Calu3 (cell line): ENCODE measurements at regions not wholly inside any gene's neighbourhood (a gene's known extent, or its start where the extent isn't known, plus 50 kb on each side); places are given as distances from the start of the nearest gene placed in this dataset.

Source experiments
- BruUV-seq: library from RNA; stranded (reverse); fragments of 400-500 nt; replicated peaks from 2 replicates; lab custom pipeline; 2021; lab: Mats Ljungman, UMichigan
- CTCF ChIA-PET: fragments of 300-600 bp; sonication (Branson Sonifier 250); formaldehyde crosslinking; loops from one replicate; lab custom pipeline; 2022; ENCODE audit warnings: antibody characterized with exemption; lab: Charles Lee
- DNase-seq: peaks from one replicate; pipeline ENCODE4 v3.0.0; 2022
- H3K27ac Mint-ChIP-seq: one replicate; pipeline ENCODE4 v1.8.0; 2022; ENCODE audit warnings: mixed read lengths; ENCODE audit not compliant: unreplicated experiment
- H3K27me3 Mint-ChIP-seq: one replicate; pipeline ENCODE4 v1.8.0; 2022; ENCODE audit warnings: mixed read lengths; ENCODE audit not compliant: unreplicated experiment
- H3K36me3 Mint-ChIP-seq: one replicate; pipeline ENCODE4 v1.8.0; 2022; ENCODE audit warnings: mild to moderate bottlenecking, moderate library complexity, mixed read lengths; ENCODE audit not compliant: insufficient read depth, unreplicated experiment
- H3K4me1 Mint-ChIP-seq: one replicate; pipeline ENCODE4 v1.8.0; 2022; ENCODE audit warnings: mild to moderate bottlenecking, low read depth, mixed read lengths; ENCODE audit not compliant: unreplicated experiment
- H3K4me3 Mint-ChIP-seq: one replicate; pipeline ENCODE4 v1.8.0; 2022; ENCODE audit warnings: mild to moderate bottlenecking, low read depth, moderate library complexity, mixed read lengths; ENCODE audit not compliant: unreplicated experiment
- H3K9me3 Mint-ChIP-seq: one replicate; pipeline ENCODE4 v1.8.0; 2022; ENCODE audit warnings: low read depth, mixed read lengths; ENCODE audit not compliant: unreplicated experiment
- intact Hi-C: fragments of 100-400 bp; cut with micrococcal nuclease; formaldehyde crosslinking; loops from one replicate; pipeline ENCODE4 v1.10.0; 2022; ENCODE audit not compliant: unreplicated experiment
- TF ChIP-seq, protein P1 (sequence below): fragments of 200-600 bp; IDR thresholded peaks from one replicate; pipeline ENCODE4 v1.8.0; 2022; ENCODE audit warnings: antibody characterized with exemption; ENCODE audit not compliant: unreplicated experiment

DNA sequence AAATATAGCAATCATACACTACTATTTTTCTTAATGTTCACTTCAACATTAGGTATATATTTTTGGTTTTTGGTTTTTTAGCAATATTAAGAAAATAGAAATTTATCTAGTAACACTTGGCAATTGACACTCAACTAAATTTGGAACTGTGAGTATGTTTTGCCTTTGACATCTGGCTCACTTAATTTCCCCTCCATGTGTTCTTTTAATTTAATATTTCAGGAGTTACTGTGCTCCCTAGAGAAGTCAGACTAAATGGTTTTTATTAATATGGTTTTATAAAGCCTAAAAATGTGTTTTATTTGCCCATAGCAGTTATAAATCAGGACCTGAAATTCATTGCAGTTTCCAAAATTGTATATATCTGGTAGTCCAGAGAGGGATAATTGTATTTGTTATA, 175.3 kb upstream of the AVPR1A start:
- no peak overlapping the region for H3K4me3 Mint-ChIP-seq
- H3K27ac Mint-ChIP-seq: no peak overlapping the region
- no TSS peak for BruUV-seq
- CTCF ChIA-PET: no interaction called here
- DNase-seq: no peak
- no peaks in the 10 kb centered on the region for H3K27me3 Mint-ChIP-seq
- TF ChIP-seq, protein P1, sequence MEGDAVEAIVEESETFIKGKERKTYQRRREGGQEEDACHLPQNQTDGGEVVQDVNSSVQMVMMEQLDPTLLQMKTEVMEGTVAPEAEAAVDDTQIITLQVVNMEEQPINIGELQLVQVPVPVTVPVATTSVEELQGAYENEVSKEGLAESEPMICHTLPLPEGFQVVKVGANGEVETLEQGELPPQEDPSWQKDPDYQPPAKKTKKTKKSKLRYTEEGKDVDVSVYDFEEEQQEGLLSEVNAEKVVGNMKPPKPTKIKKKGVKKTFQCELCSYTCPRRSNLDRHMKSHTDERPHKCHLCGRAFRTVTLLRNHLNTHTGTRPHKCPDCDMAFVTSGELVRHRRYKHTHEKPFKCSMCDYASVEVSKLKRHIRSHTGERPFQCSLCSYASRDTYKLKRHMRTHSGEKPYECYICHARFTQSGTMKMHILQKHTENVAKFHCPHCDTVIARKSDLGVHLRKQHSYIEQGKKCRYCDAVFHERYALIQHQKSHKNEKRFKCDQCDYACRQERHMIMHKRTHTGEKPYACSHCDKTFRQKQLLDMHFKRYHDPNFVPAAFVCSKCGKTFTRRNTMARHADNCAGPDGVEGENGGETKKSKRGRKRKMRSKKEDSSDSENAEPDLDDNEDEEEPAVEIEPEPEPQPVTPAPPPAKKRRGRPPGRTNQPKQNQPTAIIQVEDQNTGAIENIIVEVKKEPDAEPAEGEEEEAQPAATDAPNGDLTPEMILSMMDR: no peak
- no peaks in the 10 kb centered on the region for H3K36me3 Mint-ChIP-seq
- intact Hi-C loops: no loop called here
- H3K9me3 Mint-ChIP-seq: no peaks in the 10 kb centered on the region
- no peaks in the 10 kb centered on the region for H3K4me1 Mint-ChIP-seq

GRCh38 chr12:63325757-63326156, 174.8 kb upstream of the AVPR1A start:
- no peak for DNase-seq
- intact Hi-C loops: no loop called here
- CTCF ChIA-PET: no interaction called here
- Mint-ChIP-seq H3K27ac (no peak overlapping the region), H3K9me3 (no peaks in the 10 kb centered on the region), H3K36me3 (no peaks in the 10 kb centered on the region), H3K4me3 (no peak overlapping the region), H3K4me1 (peaks cover under 1% of the 10 kb centered on the region), H3K27me3 (no peaks in the 10 kb centered on the region)
- TF ChIP-seq, protein P1: no peak
- BruUV-seq: no TSS peak

DNA sequence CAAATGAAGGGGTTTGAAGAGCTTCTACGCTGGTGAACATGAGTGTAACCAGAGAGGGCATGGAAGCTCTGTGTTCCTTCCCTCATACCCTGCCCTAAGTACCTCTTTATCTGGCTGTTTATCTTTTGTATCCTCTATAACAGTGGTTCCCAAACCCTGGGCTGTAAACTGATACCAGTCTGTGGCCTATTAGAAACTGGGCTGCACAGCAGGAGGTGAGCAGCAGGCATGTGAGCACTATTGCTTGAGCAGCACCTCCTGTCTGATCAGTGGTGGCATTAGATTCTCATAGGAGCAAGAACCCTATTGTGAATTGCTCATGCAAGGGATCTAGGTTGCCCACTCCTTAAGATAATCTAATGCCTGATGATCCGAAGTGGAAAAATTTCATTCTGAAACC, 172.9 kb upstream of the AVPR1A start:
- Mint-ChIP-seq H3K9me3 (no peaks in the 10 kb centered on the region), H3K4me3 (no peak overlapping the region), H3K4me1 (peaks cover 19% of the 10 kb centered on the region)

DNA sequence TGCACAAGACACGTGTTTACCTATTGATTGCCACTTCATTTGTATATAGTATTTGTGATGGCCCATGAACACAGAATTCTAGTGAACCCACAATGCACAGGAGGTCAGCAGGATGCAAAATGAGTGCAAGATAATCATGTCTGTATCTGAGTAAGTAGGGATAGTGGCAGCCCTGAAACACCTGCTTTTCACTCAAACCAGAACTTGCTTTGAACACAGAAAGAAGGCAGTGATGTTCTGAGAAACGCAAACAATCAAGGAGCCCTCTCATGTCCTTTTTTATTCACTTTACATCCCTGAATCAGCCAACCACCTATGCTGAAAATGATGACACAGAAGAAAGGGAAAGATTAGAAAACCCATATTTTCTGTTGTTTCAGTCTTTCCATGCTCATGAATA, 170.4 kb upstream of the AVPR1A start:
- no peak overlapping the region for H3K27ac Mint-ChIP-seq
- CTCF ChIA-PET: no interaction called here
- H3K9me3 Mint-ChIP-seq: no peaks in the 10 kb centered on the region
- no TSS peak for BruUV-seq
- no peak for DNase-seq
- intact Hi-C loops: no loop called here
- H3K4me3 Mint-ChIP-seq: no peak overlapping the region
- H3K4me1 Mint-ChIP-seq: peaks cover 26% of the 10 kb centered on the region
- no peaks in the 10 kb centered on the region for H3K27me3 Mint-ChIP-seq
- H3K36me3 Mint-ChIP-seq: no peaks in the 10 kb centered on the region
- TF ChIP-seq, protein P1: no peak

More for the DNA sequence above, 172.9 kb upstream of the AVPR1A start:
- Mint-ChIP-seq H3K36me3 (no peaks in the 10 kb centered on the region), H3K27ac (no peak overlapping the region), H3K27me3 (no peaks in the 10 kb centered on the region)
- intact Hi-C loops: no loop called here
- DNase-seq: no peak
- no TSS peak for BruUV-seq
- CTCF ChIA-PET: interaction anchor here (1.0 kb wide), 1 partner anchor 352 kb away, joined by 3 read pairs; no protein-coding TSS in a partner anchor
- TF ChIP-seq, protein P1: no peak
